ENCODE measurements at regions not wholly inside any gene's neighbourhood (a gene's known extent, or its start where the extent isn't known, plus 50 kb on each side); places are given as distances from the start of the nearest gene placed in this dataset.

GRCh38 chr6:128659878-128660622 is 139.7 kb upstream of the PTPRK start (continued):
- TF ChIP-seq TEAD2 (tag; IDR thresholded peaks at IDR 0.05): no peak
- TF ChIP-seq, protein P1, sequence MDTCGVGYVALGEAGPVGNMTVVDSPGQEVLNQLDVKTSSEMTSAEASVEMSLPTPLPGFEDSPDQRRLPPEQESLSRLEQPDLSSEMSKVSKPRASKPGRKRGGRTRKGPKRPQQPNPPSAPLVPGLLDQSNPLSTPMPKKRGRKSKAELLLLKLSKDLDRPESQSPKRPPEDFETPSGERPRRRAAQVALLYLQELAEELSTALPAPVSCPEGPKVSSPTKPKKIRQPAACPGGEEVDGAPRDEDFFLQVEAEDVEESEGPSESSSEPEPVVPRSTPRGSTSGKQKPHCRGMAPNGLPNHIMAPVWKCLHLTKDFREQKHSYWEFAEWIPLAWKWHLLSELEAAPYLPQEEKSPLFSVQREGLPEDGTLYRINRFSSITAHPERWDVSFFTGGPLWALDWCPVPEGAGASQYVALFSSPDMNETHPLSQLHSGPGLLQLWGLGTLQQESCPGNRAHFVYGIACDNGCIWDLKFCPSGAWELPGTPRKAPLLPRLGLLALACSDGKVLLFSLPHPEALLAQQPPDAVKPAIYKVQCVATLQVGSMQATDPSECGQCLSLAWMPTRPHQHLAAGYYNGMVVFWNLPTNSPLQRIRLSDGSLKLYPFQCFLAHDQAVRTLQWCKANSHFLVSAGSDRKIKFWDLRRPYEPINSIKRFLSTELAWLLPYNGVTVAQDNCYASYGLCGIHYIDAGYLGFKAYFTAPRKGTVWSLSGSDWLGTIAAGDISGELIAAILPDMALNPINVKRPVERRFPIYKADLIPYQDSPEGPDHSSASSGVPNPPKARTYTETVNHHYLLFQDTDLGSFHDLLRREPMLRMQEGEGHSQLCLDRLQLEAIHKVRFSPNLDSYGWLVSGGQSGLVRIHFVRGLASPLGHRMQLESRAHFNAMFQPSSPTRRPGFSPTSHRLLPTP (IDR thresholded peaks at IDR 0.05; ENCODE audit: borderline replicate concordance, extremely low read depth, insufficient read length): no peak

GRCh38 chr6:128659276-128659675 is 138.9 kb upstream of the PTPRK start:
- in situ Hi-C loops (cut with MboI): no loop called here
- POLR2A ChIA-PET: no interaction called here

More at GRCh38 chr6:128659276-128659675, 138.9 kb upstream of the PTPRK start:
- ATAC-seq (no peak), FAIRE-seq (no peak), DNase-seq (ENCODE audit: extremely low read depth in 1 of 4, low spot score in 3 of 4) (no peak)
- CTCF ChIA-PET (ENCODE audit: low intra/inter-chr PET ratio): no interaction called here
- no TSS peak for BruUV-seq (replicated peaks)
- H3K4me3 ChIP-seq: no peak overlapping the region
- H3K9ac ChIP-seq (ENCODE audit: insufficient read depth in 1 of 2, low read depth in 2 of 2, low read length in 2 of 2): no peak overlapping the region
- no peaks in the 10 kb centered on the region for H3K4me1 ChIP-seq (replicated peaks in 1 of 2; ENCODE audit: control insufficient read depth in 2 of 2, insufficient read depth in 2 of 2, low read length in 2 of 2)
- no peak overlapping the region for H3K4me2 ChIP-seq (ENCODE audit: insufficient read depth, low read length)
- no peaks in the 10 kb centered on the region for H3K9me1 ChIP-seq (ENCODE audit: control insufficient read depth, insufficient read depth, low read length)
- H3K27me3 ChIP-seq (ENCODE audit: control insufficient read depth in 2 of 2, insufficient read depth in 2 of 2, low read length in 2 of 2): no peaks in the 10 kb centered on the region
- H3K9me3 ChIP-seq (replicated peaks; ENCODE audit: control insufficient read depth, insufficient read depth, low read depth, low read length): no peaks in the 10 kb centered on the region; the same call in 1 of the 2 replicates
- no peaks in the 10 kb centered on the region for H4K20me1 ChIP-seq (replicated peaks; ENCODE audit: control insufficient read depth, insufficient read depth, low read length)
- TF ChIP-seq TCF7 (IDR thresholded peaks at IDR 0.05; ENCODE audit: borderline replicate concordance): no peak
- H3K79me2 ChIP-seq (ENCODE audit: control insufficient read depth, insufficient read depth, low read length): no peaks in the 10 kb centered on the region
- H2AFZ ChIP-seq (ENCODE audit: low read depth, low read length): no peak overlapping the region
- H3K36me3 ChIP-seq (ENCODE audit: control insufficient read depth, insufficient read depth, low read length): no peaks in the 10 kb centered on the region
- 0% methylated on average over 1 of the region's 1 CpG for WGBS (ENCODE audit: insufficient coverage, low coverage, missing lambda C conversion rate)
- intact Hi-C loops (cut with micrococcal nuclease): no loop called here
- H3K27ac ChIP-seq (ENCODE audit: extremely low read depth, low read depth, low read length): no peak overlapping the region
